Fibroblast of villous mesenchyme (primary cell): ENCODE measurements at regions not wholly inside any gene's neighbourhood (a gene's known extent, or its start where the extent isn't known, plus 50 kb on each side); places are given as distances from the start of the nearest gene placed in this dataset.
A peak's percentile ranks its signal among the peaks of the same experiment; 100 is the strongest.
"Not testable (repeated sequence)": the region's sequence is repeated elsewhere in the genome, so short reads cannot be mapped to it uniquely, and the experiment has no call there.

Experiments
- DNase-seq: peaks from one replicate; pipeline ENCODE4 v3.0.0-alpha.2; 2010; ENCODE audit warnings: low read depth
- H3K4me3 ChIP-seq: 2 replicates; pipeline ENCODE4 v1.5.1; 2011; ENCODE audit warnings: low read depth, mild to moderate bottlenecking, low read length
- CTCF ChIP-seq: IDR thresholded peaks from 2 replicates; pipeline ENCODE4 v1.5.1; 2012; ENCODE audit warnings: low read depth, mild to moderate bottlenecking, low read length; ENCODE audit not compliant: insufficient read depth

GRCh38 chr9:110008663-110009062 is 199.3 kb downstream of the C9orf152 start:
- no peak overlapping the region for H3K4me3 ChIP-seq
- no peak for DNase-seq
- no peak for TF ChIP-seq CTCF

- H3K4me3 ChIP-seq = no peak overlapping the region
- TF ChIP-seq CTCF = no peak
These were observed 196.2 kb downstream of the C9orf152 start for GRCh38 chr9:110011628-110012320.

GRCh38 chr9:110013064-110013463 is 194.9 kb downstream of the C9orf152 start:
- no peak for TF ChIP-seq CTCF
- no peak overlapping the region for H3K4me3 ChIP-seq
- no peak for DNase-seq

More at GRCh38 chr9:110011628-110012320, 196.2 kb downstream of the C9orf152 start:
- no peak for DNase-seq

GRCh38 chr9:110015759-110016158 is 192.2 kb downstream of the C9orf152 start:
- H3K4me3 ChIP-seq = no peak overlapping the region
- TF ChIP-seq CTCF = no peak
- DNase-seq = peak; percentile 41

- DNase-seq = peak; percentile 66
These were observed 191.6 kb downstream of the C9orf152 start for GRCh38 chr9:110016340-110016739.

GRCh38 chr9:110020216-110020615 is 187.7 kb downstream of the C9orf152 start:
- DNase-seq, H3K4me3 ChIP-seq: not testable (repeated sequence)

More at GRCh38 chr9:110016340-110016739, 191.6 kb downstream of the C9orf152 start:
- no peak overlapping the region for H3K4me3 ChIP-seq
- no peak for TF ChIP-seq CTCF

- DNase-seq = no peak
- TF ChIP-seq CTCF = no peak
- H3K4me3 ChIP-seq = no peak overlapping the region
These were observed 186.1 kb downstream of the C9orf152 start for GRCh38 chr9:110021891-110022290.

- H3K4me3 ChIP-seq, DNase-seq: not testable (repeated sequence)
These were observed 184.7 kb downstream of the C9orf152 start for GRCh38 chr9:110023221-110023620.
